ENCODE measurements at regions not wholly inside any gene's neighbourhood (a gene's known extent, or its start where the extent isn't known, plus 50 kb on each side); places are given as distances from the start of the nearest gene placed in this dataset.

DNA sequence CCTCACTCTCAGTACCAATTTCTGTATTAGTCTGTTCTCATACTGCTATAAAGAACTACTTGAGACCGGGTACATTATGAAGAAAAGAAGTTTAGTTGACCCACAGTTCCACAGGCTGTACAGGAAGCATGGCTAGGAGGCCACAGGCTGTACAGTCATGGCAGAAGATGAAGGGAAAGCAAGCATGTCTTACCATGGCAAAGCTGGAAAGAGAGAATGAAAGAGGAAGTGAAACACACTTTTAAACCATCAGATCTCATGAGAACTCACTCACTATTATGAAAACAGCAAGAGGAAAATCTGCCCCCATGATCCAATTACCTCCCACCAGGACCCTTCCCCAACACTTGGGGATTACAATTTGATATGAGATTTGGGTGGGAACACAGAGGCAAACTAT, 698.8 kb downstream of the CDH9 start:
- TF ChIP-seq, protein P1, sequence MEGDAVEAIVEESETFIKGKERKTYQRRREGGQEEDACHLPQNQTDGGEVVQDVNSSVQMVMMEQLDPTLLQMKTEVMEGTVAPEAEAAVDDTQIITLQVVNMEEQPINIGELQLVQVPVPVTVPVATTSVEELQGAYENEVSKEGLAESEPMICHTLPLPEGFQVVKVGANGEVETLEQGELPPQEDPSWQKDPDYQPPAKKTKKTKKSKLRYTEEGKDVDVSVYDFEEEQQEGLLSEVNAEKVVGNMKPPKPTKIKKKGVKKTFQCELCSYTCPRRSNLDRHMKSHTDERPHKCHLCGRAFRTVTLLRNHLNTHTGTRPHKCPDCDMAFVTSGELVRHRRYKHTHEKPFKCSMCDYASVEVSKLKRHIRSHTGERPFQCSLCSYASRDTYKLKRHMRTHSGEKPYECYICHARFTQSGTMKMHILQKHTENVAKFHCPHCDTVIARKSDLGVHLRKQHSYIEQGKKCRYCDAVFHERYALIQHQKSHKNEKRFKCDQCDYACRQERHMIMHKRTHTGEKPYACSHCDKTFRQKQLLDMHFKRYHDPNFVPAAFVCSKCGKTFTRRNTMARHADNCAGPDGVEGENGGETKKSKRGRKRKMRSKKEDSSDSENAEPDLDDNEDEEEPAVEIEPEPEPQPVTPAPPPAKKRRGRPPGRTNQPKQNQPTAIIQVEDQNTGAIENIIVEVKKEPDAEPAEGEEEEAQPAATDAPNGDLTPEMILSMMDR (IDR thresholded peaks at IDR 0.05), result no peak
- TF ChIP-seq POLR2A (IDR thresholded peaks at IDR 0.05), result no peak

Measured in sigmoid colon (tissue), 3 donors.